Skeletal muscle cell (primary cell): ENCODE measurements at regions not wholly inside any gene's neighbourhood (a gene's known extent, or its start where the extent isn't known, plus 50 kb on each side); places are given as distances from the start of the nearest gene placed in this dataset.

Experiments
- DNase-seq: peaks from one replicate; pipeline ENCODE4 v3.0.0-alpha.2; 2010; ENCODE audit warnings: low read depth
- H3K4me3 ChIP-seq: 2 replicates; pipeline ENCODE4 v1.5.1; 2011; ENCODE audit warnings: low read depth, mild to moderate bottlenecking, control low read depth, low read length, moderate library complexity

DNA sequence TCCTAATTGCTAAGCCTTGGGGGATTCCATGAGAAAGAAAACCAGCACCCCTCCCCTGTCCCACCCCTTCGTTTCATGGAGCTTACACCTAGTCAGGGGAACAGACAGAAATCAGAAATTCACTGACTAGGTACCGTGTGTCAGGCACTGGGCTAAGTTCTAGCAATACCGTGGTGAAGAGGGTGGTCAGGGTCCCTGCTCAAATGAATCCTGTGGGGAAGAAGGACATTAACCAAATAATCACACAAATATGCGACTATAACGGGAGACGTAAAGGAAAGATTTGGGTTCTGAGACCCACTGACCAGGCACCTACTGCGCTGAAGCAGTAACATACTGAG, 65.1 kb upstream of the TOP1 start:
- DNase-seq = no peak
- no peak overlapping the region for H3K4me3 ChIP-seq

GRCh38 chr20:40965671-40966070, 63.0 kb upstream of the TOP1 start:
- no peak for DNase-seq
- H3K4me3 ChIP-seq = no peak overlapping the region

GRCh38 chr20:40966103-40966502, 62.5 kb upstream of the TOP1 start:
- H3K4me3 ChIP-seq = no peak overlapping the region
- no peak for DNase-seq

DNA sequence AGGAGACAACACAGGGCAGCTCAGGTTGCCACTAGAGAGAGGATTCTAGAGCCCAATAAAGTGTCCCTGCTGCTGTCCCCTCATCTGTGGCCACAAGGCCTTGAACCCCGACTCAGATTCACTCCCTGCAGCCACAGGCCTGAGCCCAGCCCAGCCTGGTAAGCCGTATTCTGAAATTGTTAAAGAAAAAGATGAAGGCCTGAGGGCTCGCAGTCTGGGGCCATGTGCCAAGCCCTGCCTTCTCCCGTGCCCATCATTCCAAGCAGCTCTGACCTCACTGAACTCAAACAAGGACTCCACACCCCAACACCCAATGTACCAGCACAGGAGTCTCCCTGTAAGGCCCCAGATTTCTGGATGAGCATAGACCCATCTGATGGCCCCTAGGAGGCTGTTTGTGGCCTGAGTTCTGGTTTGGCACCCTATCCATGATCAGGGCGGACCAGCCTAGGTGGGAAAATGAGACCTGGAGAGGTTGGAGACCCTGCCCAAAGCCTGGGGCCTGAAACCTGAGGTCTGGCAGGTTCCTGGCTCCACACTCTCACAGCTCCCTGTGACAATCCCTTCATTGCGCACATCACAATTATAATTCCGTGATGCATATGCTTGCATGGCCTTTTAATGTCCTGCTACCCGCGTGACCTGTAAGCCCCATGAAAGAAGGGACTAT, 62.0 kb upstream of the TOP1 start:
- DNase-seq = no peak
- no peak overlapping the region for H3K4me3 ChIP-seq

GRCh38 chr20:40967700-40968099, 60.9 kb upstream of the TOP1 start:
- no peak overlapping the region for H3K4me3 ChIP-seq
- no peak for DNase-seq

DNA sequence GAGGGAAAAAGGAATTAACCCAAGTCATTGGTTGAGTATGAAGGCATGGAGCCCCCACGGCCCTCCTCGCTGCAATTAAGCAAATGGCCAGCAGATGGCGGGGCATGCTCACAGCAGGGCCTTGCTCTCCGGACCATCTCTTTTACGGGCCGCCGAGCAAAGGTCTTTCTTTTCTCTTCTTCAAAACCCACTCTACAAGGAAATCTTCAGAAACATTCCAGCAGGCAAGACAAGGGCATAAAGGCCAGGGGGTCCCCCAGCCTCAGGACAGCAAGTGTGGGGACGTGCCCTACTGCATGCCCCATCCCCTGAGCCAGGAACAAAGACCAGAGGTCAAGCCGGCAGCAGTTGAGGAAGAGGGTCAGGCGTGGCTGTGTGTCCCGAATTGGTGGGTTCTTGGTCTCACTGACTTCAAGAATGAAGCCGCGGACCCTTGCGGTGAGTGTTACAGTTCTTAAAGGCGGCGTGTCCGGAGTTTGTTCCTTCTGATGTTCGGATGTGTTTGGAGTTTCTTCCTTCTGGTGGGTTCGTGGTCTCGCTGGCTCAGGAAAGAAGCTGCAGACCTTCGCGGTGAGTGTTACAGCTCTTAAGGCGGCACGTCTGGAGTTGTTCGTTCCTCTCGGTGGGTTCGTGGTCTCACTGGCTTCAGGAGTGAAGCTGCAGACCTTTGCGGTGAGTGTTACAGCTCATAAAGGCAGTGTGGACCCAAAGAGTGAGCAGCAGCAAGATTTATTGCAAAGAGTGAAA, 59.6 kb upstream of the TOP1 start:
- DNase-seq = peak; percentile 25
- H3K4me3 ChIP-seq = peak overlapping the region; percentile 33

DNA sequence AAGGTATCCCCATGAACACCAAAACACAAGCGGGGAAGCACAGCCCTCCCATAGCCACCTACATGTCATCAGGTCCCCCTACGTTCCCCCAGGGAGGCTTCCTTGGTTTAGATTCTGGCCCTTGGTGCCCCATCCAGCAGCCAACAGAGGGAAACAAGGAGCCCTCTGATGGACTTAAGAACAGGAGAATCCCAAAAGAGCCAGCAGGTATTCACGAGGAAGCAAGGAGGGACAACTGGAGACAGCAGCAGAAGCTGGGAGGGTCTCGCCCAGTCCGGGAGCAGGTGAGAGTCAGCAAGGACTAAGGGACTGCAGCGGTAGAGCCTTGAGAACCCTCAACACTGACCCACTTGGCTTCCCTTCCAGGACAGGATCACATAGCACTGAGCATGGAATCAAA, 58.4 kb upstream of the TOP1 start:
- no peak overlapping the region for H3K4me3 ChIP-seq
- DNase-seq = no peak

DNA sequence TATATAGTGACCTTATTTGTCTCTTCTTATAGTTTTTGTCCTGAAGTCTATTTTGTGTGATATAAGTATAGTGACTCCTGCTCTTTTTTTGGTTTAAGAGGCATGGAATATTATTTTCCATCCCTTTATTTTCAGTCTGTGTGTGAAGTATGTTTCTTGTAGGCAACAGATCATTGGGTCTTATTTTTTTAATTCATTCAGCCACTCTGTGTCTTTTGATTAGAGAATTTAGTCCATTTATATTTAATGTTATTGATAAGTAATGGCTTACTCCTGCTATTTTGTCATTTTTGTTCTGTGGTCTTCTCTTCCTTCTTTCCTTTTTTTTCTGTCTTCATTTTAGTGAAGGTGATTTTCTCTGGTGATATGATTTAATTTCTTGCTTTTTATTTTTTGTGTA, 51.4 kb upstream of the TOP1 start:
- H3K4me3 ChIP-seq = no peak overlapping the region
- no peak for DNase-seq

GRCh38 chr20:40978761-40979160, 49.9 kb upstream of the TOP1 start:
- DNase-seq = no peak
- H3K4me3 ChIP-seq = no peak overlapping the region
